T-helper 9 cell (primary cell): ENCODE measurements at regions not wholly inside any gene's neighbourhood (a gene's known extent, or its start where the extent isn't known, plus 50 kb on each side); places are given as distances from the start of the nearest gene placed in this dataset.
"Not testable (repeated sequence)": the region's sequence is repeated elsewhere in the genome, so short reads cannot be mapped to it uniquely, and the experiment has no call there.

ENCODE experiments used
- DNase-seq: peaks from one replicate; pipeline ENCODE4 v3.0.0-alpha.2; 2020

DNA sequence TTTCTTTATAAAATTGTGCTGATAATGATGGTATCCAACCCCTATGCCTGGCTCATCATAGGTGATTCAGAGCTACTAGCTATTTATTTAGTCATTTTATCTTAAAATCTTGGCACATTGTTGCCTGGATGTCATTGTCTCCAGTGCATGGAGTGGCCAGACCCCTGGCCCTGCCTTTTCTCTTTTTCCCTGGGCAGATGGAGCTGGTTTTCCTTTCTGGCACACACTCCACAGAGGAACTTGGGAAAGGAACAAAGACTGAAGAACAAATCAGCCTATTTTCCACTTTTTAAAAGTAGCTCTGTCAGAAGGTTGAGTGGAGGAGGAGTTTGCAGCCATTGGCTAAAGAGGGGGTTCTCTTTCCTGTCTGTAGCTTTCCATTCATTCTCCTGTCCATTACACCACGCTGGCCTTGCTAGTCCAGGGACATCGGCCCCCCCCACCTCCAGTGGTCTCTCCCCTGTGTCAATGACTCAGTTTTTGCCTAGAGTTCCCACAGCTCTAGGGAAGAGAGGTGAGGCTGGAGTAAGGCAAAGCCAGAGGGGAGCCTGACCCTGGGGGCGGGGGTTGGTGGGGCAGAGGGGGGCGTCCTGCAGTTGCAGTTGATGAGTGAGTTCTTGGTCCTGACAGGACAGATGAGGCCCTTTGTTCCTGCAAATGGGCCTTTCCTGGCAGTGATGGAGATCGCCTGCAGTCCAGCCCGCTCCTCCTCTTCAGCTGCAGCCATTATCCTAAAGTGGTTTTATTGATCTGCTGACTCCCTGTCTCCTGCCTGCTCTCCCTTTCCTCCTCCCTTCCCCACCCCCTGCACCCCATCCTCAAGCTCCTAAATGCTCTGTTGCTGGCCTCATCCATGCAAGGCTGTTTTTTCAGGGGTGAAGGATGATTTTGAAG, 774.5 kb downstream of the DHX35 start:
- DNase-seq: no peak

DNA sequence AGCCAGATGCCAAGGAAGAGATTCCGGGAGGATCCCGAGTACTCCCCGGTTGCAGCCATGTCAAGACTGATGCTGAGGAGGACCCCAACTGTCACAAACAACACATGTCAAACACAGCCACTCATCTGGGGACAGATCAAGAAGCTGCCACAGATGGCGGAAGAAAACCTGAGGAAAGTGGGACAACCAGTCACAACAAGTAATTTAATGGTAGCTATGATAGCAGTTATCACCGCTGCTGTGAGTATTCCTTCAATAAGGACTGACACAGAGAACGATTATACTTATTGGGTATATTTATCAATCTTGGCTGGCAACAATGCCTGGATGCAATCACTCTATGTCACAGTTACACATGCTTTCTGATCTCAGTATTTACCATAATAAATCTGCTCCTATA, 763.4 kb downstream of the DHX35 start:
- DNase-seq: not testable (repeated sequence)

DNA sequence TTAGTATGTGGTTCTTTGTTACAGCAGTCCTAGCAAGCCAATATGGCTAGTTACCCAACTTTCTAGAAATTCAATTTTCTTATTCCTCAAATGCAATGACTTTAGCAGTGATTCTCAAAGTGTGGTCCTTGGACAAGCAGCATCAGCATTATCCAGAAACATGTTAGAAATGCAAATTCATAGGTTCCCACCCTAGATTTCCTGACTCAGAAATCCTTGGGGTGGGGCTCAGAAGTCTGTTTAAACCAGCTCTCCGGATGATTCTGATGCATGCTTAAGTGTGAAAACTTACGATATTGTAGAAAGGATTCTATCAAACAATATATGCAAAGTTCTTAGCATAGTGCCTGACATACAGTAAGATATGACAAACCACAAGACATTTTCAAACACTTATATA, 757.1 kb downstream of the DHX35 start:
- DNase-seq: no peak

DNA sequence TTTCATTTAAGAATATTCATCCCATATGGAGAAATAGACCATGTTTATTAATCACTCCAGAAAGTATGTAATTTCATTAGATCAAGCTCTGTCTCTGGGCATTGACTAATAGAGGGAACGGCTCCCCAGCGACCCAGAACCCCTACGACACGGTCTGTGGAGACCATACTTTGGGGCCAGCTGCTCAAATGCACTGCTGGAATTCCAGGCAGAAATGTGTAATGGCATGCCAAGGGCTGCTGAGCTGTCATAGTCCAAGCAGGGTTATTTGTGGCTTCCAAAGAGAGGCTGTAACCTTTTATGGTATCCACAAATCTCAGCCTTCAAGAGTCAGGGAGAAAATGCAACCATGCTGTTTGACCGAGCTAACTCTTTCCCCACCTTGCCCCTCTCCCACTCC, 755.8 kb downstream of the DHX35 start:
- no peak for DNase-seq

DNA sequence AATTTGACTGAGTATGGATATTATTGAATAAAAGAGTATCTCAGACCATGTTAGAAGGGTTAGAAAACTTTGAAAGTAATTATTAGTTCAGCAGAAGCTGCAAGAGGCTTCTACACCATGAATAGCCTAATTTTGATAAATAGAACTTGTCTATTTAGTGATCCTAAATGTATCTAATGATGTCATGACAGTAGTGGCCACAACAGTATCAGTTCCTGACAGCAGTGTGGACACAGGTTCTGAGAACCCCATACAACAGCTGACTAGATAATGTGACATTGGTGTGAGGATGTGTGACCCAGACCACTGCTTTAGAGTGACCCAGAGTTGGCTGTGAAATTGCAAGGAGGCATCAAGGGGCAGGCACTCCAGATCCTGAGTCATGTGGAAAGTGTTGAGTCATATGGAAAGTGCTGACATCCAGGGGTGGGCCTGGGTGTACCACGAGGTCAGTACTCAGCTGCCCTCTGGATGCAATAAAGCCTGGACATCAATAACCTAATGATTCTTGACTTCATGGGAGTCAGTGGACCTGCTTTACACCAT, 754.7 kb downstream of the DHX35 start:
- DNase-seq: no peak

DNA sequence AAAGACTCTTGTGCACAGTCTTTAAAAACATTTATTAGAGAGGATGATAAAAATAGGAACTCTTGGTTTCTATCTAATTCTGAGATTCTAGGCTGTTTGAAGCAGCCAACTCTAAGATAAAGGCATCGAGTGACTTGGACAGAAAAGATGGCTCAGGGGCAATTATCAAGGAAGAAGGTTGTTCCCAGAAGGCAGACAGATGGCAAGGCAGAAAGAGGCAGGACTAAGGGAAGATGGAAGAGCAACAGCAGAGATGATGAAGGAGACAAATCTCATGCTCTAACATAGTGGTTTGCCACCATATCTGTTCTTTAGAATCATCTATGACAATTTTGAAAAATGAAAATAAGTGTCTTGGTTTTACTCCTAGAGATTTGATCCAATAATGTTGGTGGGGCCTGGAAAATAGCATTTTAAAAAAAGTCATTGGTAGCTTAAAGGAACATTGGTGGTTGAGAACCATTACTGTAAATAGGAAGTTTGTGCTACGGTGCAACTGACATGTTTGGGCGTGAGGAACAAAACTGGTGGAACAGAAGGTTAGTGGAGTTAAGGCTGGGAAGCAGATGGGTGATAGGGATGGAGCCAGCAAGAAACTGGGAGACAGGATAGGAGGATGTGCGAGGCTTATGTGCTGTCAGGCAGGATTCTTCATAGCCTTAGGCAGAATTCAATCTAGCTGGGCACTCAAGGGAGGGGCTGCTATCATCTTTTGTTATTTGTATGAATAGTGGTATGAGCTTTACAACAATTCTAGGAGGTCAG, 751.1 kb downstream of the DHX35 start:
- no peak for DNase-seq

DNA sequence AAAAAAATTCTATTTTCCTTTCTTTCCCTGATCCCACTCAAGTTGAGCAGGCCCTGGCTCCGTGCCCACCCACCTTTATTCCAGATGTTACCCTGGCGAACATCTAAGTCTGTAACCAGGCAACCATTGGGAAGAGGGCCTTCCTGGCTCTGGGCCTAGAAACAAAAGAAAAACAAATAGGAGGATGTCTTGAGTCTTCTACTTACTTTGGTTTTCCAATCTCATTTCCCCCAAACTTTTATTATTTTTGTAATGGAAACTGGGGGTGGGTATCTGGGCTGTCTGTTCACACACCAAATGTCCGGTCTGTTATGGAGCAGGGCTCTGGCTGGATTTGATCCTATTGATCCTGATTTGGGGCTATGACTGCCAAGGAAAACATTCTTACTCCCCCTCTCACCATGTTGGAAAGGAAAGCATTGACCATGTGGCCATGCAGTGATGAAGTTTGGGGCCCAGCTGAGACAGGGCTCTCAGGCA, 744.1 kb downstream of the DHX35 start:
- DNase-seq: no peak

DNA sequence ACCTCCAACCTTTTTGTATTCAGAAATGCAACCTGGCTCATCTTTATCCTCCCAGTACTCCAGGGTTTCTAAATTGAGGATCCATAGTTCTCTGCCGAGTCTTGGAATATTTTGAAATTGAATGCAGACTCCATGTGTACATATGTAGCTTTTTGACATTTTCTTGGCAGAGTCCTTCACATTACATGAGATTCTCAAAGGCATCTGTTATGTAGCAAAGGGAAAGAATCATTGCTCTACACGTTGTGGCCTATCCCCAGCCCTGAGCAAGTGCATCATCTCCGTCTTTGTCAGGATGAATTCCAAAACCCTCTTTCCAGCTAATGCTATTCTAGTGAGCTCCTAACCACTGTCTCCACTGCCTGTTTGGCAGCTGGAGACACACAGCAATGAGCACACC, 742.9 kb downstream of the DHX35 start:
- no peak for DNase-seq

DNA sequence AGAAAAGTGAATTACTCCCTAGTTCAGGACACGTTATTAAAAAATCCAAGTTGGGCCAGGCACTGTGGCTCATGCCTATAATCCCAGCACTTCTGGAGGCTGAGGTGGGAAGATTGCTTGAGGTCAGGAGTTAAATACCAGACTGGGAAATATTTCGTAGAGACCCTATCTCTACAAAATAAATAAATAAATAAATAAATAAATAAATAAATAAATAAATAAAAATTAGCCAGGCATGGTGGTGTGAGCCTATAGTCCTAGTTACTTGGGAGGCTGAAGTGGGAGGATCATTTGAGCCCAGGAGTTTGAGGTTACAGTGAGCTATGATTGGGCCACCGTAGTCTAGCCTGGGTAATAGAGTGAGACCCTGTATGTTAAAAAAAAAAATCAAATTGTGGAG, 741.2 kb downstream of the DHX35 start:
- DNase-seq: not testable (repeated sequence)

DNA sequence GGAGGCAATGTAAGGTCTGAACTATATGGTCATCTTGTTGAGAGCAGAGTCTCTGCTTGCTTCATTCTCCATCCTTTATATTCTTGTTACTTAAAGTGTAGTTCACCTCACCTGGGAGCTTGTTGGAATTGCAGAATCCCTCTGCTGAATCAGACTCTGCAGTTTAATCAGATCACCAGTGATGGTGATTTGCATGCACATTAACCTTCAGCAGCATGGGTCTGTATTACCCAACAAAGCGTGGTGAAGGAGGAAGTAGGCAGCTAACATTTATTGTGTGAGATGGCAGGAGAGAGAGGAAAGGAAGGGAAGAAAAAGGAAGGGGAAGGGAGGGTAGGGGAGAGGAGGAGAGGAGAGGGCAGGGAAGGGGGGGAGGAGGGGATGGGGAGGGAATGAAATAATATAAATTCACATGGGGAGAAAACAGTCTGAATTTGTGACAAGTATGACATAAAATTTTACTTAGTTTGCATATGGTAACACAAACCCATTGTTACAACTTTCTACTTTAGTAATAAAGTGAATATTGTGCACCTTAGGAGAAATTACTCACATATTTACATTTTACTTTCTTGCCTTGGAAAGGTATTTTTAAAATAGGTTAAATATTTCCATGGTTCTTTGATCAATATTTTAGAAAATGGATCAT, 740.7 kb downstream of the DHX35 start:
- no peak for DNase-seq

DNA sequence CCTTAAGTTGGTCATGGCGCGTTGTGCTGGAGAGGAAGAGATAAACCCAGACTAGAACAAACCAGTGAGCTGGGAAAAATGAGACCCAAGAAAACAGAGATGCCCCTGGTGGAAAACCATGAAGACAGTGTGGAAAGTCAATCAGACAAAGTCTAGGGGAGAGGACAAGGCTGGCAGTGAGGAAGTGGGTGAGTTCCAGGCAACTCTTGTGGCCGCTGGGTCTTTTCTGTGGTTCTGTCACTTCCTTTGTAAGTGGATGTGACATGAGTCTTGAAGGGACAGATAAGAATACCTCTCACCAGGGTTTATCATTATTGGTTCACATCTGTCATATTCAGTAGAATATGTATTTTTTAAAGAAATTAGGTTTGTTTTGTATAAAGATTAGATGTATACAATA, 738.4 kb downstream of the DHX35 start:
- DNase-seq: no peak

DNA sequence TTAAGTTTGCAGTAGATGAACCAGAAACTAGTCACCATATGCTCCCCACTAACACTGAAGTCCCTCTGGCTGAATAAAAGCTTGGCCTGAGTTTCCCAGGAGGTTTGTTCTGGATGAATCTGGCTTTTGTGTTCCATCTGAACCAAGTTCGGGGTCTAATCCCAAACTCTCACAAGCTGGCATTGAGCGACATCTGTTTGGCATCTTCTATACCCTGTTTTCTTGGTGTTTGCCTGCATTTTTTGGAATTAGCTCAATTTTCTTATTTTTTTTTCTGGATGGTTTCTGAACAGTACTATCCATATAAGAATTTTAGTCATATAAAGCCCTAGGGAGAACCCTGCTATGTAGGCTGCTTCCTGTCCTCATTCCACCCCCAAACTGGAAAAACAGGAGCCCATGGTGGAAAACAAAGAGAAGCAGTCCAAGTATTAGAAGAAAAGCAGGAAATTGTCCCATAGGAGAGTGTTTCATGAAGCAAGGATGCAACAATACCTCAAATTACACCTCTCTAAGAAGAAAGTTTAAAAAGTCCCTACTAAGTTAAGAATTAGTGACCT, 737.1 kb downstream of the DHX35 start:
- no peak for DNase-seq

DNA sequence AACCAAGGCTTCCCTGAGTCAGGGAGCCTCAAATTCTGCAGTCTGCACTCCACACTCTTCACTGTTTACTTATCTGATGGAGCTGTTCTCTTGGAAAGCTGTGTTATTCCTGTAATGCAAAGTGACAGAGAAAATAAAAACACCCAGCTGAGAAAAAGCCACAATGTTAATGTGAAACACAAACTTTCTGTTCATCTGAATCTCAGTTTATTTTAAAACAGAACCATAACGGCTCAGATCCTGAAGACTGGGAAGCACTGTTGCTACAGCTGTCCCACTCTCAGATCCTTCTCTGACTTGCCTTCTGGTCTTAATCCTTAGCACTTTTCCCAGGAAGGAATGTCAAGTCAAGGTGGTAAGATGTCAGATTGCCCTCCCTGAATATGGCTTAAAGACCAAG, 736.6 kb downstream of the DHX35 start:
- DNase-seq: no peak

DNA sequence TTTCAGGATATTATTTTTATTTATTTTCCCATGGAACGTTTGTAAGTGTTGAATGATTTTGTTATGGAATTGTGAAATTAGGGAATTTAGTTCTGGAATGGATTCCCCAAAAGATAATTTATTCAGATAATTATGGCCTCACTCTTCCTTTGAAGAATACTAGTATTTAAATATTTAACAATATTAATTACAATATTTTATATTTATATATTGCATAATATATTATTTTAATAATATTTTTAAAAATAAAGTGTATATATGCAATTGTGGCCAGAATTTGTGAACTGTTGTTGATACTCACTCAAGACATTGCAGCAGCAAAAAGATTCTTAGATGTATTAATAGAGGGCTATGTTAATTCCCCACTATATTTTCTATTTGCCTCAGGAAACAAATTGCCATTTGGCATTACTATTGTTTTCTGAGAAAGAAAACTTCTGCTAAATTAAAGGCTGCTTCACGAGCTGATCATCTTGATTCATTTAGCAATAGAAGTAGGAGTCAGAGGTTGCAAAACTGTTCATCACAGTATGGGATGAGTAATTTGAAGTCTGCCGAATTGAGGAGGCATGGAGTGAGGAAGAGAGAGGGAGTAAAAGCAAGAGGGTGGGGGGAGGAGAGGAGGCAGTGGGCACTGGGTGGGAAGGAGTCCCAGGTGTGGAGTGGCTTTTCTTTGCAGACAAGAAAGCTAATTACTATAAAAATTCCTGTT, 729.2 kb downstream of the DHX35 start:
- no peak for DNase-seq

DNA sequence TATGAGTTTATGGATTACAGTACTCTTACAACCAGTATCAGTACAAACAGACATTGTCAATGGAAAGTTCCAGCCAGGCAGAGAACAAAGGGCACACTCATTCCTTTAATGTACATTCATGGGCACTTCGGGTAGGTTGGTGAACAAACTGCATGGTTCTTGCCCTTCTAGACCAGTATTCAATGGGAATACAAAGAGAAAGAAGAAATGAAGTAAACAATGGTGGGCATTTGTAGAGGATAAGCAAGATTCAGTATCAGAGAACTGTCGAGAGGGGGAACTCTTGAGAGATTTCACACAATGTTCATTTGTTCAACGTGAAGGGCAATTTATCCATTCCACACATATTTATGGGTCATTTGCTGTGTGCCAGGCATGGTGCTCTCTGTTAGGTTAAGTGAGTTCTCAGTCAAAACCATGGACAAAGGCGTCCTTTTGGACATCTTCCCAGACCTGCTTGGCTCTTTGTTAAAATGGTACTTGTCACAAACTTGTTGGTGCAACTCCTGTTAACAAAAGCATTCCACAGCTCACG, 714.8 kb downstream of the DHX35 start:
- no peak for DNase-seq

DNA sequence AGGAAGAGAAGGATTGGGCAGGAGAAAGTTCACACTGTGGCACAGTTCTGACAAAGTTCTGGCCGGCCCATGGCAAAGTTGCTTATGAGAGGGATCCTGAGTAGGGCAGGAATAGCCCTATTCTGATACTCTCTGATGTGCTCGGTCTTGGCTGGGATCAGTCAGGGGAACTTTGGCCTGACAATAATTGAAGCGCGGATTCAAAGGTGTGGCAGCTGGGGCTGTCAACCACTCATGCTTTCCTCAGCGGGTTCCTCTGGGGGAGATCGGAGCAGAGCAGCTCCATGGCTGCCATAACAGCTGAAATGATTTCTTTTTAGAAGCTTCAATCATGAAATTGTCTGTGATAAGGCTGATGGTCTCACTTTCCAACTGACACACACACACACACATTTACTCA, 714.1 kb downstream of the DHX35 start:
- no peak for DNase-seq

DNA sequence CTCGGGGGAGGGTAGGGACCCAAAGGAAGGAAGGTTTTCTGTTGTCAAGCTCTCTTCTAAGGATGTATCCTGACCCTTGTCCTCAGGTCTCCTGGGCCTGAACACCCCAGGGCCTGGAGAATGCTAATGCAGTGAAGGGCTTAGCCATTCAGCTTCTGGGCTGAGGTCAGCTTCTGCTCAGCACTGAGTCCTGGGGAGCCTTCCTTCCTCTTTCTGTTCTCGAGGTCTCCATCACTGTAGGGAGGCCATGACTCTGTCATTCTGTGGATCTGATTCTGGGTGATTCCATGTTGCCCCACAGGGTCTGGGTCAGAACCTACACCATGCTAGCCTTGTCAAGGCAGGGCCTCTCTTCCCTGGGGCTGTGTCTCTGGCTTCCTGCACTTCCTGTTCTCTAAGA, 712.7 kb downstream of the DHX35 start:
- no peak for DNase-seq

DNA sequence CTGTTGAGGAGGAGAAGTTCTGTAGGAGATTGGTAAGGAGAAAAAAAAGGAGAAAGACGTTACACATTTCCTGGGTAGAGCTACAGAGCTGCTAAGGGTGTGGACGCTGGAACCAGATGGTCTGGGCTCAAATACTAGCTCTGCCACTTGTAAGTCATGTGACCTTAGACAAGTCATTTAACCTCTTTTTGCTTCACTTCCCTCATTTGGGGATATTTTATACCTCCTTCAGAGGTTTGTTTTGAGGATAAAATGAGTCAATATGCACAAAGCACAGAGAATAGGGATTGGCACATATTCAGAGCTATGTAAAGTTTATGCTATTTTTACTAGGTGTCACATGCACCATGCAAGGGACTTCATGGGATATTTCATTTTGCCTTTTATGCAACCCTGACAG, 708.8 kb downstream of the DHX35 start:
- no peak for DNase-seq

DNA sequence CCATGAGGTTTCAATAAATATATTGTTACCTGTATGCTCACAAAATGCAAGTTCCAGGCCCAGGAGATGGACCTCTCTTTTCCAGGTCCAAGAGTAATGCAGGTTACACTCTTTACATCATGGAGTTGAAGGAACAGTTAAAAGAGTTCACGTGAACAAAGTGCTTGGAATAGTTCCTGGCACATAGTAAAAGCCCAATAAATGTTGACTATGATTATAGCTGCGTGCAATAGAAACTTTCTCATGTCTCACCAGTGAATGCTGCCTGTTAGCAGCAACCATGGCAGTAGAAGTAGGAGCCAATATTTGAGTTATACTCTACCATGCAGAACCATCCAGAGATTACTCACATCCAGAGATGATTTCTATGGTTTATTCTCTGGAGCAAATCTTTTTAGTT, 707.5 kb downstream of the DHX35 start:
- no peak for DNase-seq

DNA sequence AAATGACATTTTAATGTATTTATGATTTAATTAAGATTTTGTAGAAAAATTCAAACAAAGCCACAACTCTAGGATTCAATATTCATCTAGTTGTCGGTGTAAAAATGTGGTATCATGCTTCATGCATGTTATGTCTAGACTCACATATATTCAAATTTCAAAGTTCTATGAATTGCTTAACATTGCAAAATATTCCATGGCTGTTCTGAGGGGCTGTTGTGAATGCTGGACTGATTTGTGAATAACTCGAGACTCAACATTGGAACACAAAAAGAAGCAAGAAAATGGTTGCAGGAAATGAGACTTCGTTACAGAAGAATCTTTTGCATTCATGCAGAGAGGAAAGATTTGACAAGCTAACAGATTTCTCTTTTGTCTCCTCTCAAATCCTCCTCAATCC, 705.9 kb downstream of the DHX35 start:
- no peak for DNase-seq

DNA sequence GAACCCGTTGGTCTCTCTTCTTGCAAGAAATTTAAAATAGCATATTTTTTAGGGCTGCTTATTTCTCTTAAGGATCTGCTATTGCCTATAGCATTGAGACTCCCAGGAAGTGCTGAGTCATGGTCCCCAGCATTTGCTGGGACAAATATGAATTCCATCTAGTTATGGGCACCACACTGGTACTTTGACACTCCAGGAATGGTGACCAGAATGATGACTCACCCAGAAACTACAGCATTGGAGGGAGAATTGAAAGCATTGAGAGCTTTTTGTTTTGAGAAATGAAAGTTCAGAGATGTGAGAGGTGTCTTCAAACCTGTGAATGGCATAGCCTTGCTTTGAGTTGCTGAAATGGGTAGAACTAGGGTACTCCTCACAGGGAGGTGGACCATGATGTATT, 699.7 kb downstream of the DHX35 start:
- DNase-seq: no peak

DNA sequence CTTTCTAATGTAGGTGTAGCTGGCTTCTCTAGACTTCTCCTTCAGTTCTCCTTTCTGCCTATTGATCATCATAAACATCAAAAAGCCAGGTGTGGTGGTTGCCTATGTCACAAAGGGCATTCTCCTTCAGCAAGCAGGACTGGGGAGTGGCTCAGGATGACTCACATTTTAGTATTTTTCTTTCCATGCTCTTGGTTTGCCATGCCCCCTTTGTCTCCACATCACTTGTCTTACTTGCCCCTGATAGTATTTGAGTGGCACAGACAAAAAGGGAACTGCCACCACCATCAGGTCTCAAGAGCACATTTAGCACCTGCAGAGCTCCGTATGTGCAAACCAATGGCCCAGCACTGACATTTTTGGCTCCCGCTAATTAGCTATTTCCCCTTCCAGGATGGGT, 698.8 kb downstream of the DHX35 start:
- DNase-seq: no peak
